ENCODE measurements at regions not wholly inside any gene's neighbourhood (a gene's known extent, or its start where the extent isn't known, plus 50 kb on each side); places are given as distances from the start of the nearest gene placed in this dataset.
A peak's percentile ranks its signal among the peaks of the same experiment; 100 is the strongest.

DNA sequence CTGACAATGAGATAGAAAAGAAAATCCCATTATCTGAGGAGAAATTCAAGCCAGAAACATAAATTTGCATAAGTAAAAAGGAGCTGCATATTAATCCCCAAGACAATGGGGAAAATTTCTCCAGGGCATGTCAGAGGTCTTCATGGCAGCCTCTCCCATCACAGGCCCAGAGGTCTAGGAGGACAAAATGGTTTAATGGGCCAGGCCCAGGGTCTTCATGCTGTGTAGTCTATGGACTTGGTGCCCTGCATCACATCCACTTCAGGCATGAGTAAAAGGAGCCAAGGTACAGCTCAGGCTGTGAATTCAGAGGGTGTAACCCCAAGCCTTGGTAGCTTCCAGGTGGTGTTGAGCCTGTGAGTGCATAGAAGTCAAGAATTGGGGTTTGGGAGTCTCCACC is 1097.2 kb upstream of the RAG2 start:
- TF ChIP-seq, protein P1, sequence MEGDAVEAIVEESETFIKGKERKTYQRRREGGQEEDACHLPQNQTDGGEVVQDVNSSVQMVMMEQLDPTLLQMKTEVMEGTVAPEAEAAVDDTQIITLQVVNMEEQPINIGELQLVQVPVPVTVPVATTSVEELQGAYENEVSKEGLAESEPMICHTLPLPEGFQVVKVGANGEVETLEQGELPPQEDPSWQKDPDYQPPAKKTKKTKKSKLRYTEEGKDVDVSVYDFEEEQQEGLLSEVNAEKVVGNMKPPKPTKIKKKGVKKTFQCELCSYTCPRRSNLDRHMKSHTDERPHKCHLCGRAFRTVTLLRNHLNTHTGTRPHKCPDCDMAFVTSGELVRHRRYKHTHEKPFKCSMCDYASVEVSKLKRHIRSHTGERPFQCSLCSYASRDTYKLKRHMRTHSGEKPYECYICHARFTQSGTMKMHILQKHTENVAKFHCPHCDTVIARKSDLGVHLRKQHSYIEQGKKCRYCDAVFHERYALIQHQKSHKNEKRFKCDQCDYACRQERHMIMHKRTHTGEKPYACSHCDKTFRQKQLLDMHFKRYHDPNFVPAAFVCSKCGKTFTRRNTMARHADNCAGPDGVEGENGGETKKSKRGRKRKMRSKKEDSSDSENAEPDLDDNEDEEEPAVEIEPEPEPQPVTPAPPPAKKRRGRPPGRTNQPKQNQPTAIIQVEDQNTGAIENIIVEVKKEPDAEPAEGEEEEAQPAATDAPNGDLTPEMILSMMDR (IDR thresholded peaks at IDR 0.05; ENCODE audit: low read depth, low read length): no peak
- no peak overlapping the region for H3K4me3 ChIP-seq (ENCODE audit: low read depth, low read length)
- no peak for DNase-seq (ENCODE audit: low read depth, low spot score)
- in situ Hi-C loops (cut with HindIII; ENCODE audit: low sequenced_read_pairs): no loop called here

DNA sequence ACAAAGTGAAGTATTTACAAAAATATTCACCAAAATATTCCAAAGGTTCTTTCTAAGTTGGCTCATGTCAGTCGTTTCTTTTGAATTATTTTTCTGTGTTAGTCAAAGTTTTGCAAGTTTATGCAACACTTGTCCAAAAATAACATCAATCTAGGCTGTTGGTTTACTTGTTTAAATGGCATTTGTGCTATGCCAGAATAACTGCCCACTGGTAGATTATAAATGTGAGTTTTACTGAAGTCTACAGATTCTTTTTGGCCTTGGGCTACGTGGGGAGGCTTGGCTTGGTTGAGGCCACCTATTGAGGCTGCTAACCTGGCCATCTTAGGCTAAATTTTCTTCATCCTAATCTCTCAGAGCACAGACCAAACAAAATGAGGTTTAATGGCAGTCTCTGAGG is 1091.9 kb upstream of the RAG2 start:
- in situ Hi-C loops (cut with HindIII; ENCODE audit: low sequenced_read_pairs): no loop called here
- H3K4me3 ChIP-seq (ENCODE audit: low read depth, low read length): no peak overlapping the region
- TF ChIP-seq, protein P1 (IDR thresholded peaks at IDR 0.05; ENCODE audit: low read depth, low read length): no peak
- no peak for DNase-seq (ENCODE audit: low read depth, low spot score)

DNA sequence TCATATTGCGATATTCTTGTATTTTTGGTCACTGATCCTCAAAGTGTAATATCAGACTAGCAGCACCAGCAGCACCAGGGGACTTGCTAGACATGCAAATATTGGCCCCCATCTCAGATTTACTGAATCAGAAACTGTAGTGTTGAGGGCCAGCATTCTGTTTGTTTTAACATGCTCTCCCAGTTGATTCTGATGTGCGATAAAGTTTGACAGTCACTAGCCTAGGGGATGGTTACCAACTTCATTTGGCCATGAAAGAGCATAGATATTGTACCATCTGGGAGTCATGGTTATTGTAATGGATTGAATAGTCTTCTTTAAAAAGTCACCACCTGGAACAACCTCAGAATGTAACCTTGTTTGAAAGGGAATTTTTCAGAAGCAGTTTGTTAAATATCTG is 1090.4 kb upstream of the RAG2 start:
- DNase-seq (ENCODE audit: low read depth, low spot score): no peak
- in situ Hi-C loops (cut with HindIII; ENCODE audit: low sequenced_read_pairs): no loop called here
- TF ChIP-seq, protein P1 (IDR thresholded peaks at IDR 0.05; ENCODE audit: low read depth, low read length): no peak
- H3K4me3 ChIP-seq (ENCODE audit: low read depth, low read length): no peak overlapping the region

DNA sequence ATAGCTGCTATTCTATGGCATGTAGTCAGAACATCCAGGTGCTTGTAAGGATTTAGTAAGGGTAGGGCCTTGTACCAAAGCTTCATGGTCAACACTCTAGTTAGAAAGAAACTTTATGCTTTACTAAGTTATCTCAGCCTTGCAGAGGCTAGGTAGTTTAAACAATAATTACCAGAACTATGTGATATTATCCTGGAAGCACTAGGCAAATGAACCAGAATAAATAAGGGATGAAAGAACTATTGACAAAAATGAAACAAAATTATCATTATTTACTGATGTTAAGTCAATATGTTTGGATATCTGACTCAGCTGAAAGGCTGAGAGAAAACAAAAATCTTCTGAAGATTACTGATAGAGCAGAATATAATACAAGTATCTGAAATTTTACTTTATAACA is 1089.1 kb upstream of the RAG2 start:
- no peak overlapping the region for H3K4me3 ChIP-seq (ENCODE audit: low read depth, low read length)
- no peak for DNase-seq (ENCODE audit: low read depth, low spot score)
- TF ChIP-seq, protein P1 (IDR thresholded peaks at IDR 0.05; ENCODE audit: low read depth, low read length): no peak
- in situ Hi-C loops (cut with HindIII; ENCODE audit: low sequenced_read_pairs): no loop called here

DNA sequence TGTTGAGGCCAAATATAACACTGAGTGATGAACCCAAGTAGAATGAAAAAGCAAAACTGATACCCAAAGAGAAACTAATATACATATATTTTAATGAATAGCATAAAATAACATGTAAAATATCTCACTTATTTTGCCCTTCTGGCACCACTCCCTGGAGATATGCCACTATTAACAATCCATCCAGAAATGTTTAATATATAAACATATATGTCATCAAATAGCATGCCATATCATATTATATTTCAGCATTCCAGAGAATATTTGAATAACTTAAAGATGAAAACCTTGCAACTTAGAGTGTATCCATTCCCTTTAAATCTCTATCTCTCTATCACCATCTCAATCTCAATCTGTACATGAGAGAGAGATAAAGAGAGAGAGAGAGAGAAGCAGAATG is 1073.3 kb upstream of the RAG2 start:
- in situ Hi-C loops (cut with HindIII; ENCODE audit: low sequenced_read_pairs): no loop called here
- H3K4me3 ChIP-seq (ENCODE audit: low read depth, low read length): no peak overlapping the region
- TF ChIP-seq, protein P1 (IDR thresholded peaks at IDR 0.05; ENCODE audit: low read depth, low read length): no peak
- no peak for DNase-seq (ENCODE audit: low read depth, low spot score)

DNA sequence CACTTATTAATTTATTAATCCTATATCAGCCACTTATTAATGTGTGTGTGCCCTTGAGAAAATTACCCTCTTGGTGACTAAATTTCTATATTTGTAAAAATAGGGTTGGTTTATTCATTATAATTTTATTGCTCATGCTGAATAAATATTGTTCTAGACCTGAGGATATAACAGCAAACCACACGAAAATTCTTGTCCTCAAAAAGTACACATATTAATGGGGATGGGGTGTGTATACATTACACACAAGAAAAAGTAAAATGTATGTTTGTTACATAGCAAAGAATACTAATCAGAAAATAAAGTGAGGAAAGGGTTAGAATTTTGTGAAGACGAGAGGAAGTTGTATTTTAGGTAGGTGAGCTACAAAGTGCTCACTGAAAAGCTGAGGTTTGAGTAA is 1068.9 kb upstream of the RAG2 start:
- no peak for DNase-seq (ENCODE audit: low read depth, low spot score)
- H3K4me3 ChIP-seq (ENCODE audit: low read depth, low read length): no peak overlapping the region
- in situ Hi-C loops (cut with HindIII; ENCODE audit: low sequenced_read_pairs): no loop called here
- TF ChIP-seq, protein P1 (IDR thresholded peaks at IDR 0.05; ENCODE audit: low read depth, low read length): no peak

DNA sequence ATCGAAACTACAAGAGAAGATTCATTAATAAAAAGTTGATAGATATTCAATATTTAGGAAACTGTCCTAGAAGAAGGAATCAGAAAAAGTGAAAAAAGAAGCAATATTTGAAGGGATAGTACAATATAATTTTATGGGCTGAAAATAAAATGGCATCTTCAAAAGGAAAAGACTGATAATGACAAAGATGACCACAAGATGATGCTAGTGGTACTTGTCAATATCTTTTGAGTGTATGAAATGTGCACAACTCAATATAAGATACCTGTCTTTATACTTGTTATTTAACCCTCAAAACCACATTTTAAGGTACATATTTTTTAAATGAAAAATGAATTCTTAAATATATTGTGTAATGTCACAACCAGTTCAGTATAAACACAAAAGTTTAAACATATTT is 1059.6 kb upstream of the RAG2 start:
- TF ChIP-seq, protein P1 (IDR thresholded peaks at IDR 0.05; ENCODE audit: low read depth, low read length): peak; percentile 69
- peak; percentile 55 for DNase-seq (ENCODE audit: low read depth, low spot score)
- H3K4me3 ChIP-seq (ENCODE audit: low read depth, low read length): no peak overlapping the region
- in situ Hi-C loops (cut with HindIII; ENCODE audit: low sequenced_read_pairs): no loop called here
